MCF 10A (cell line): ENCODE measurements at regions not wholly inside any gene's neighbourhood (a gene's known extent, or its start where the extent isn't known, plus 50 kb on each side); places are given as distances from the start of the nearest gene placed in this dataset.
"Not testable (repeated sequence)": the region's sequence is repeated elsewhere in the genome, so short reads cannot be mapped to it uniquely, and the experiment has no call there.

ENCODE experiments used
- BruUV-seq: library from RNA; stranded (reverse); fragments of 400-500 nt; replicated peaks from 2 replicates; lab custom pipeline; 2021; lab: Mats Ljungman, UMichigan
- CTCF ChIA-PET: fragments of 300-600 bp; sonication (Branson Sonifier 250); formaldehyde crosslinking; extraction: SDS; loops from one replicate; lab custom pipeline; 2021; ENCODE audit warnings: antibody characterized with exemption, inconsistent platforms; lab: Yijun Ruan, JAX
- POLR2A ChIA-PET: fragments of 300-600, 350-650 bp; sonication (Branson Sonifier 250); formaldehyde crosslinking; extraction: SDS; loops from one replicate; lab custom pipeline; 2020; ENCODE audit warnings: antibody characterized with exemption, inconsistent platforms; lab: Yijun Ruan, JAX
- DNase-seq: peaks from one replicate; pipeline ENCODE4 v3.0.0-alpha.2; 2018; ENCODE audit not compliant: unreplicated experiment
- H3K27ac Mint-ChIP-seq: one replicate; pipeline ENCODE4 v1.8.0; 2022; ENCODE audit warnings: mild to moderate bottlenecking, low read depth, mixed read lengths; ENCODE audit not compliant: unreplicated experiment
- H3K27me3 Mint-ChIP-seq: one replicate; pipeline ENCODE4 v1.8.0; 2022; ENCODE audit warnings: mixed read lengths; ENCODE audit not compliant: insufficient read depth, unreplicated experiment
- H3K36me3 Mint-ChIP-seq: one replicate; pipeline ENCODE4 v1.8.0; 2022; ENCODE audit warnings: mild to moderate bottlenecking, moderate library complexity, mixed read lengths; ENCODE audit not compliant: insufficient read depth, unreplicated experiment
- H3K4me1 Mint-ChIP-seq: one replicate; pipeline ENCODE4 v1.8.0; 2022; ENCODE audit warnings: mixed read lengths; ENCODE audit not compliant: insufficient read depth, unreplicated experiment
- H3K4me3 Mint-ChIP-seq: one replicate; pipeline ENCODE4 v1.8.0; 2022; ENCODE audit warnings: mild to moderate bottlenecking, moderate library complexity, mixed read lengths; ENCODE audit not compliant: unreplicated experiment
- H3K9me3 Mint-ChIP-seq: one replicate; pipeline ENCODE4 v1.8.0; 2022; ENCODE audit warnings: mixed read lengths; ENCODE audit not compliant: unreplicated experiment
- CTCF ChIP-seq: fragments of 200-600 bp; IDR thresholded peaks from one replicate; pipeline ENCODE4 v1.8.0; 2022; ENCODE audit warnings: antibody characterized with exemption, mild to moderate bottlenecking; ENCODE audit not compliant: unreplicated experiment
- intact Hi-C: fragments of 100-400 bp; cut with micrococcal nuclease; formaldehyde crosslinking; loops from 2 replicates; pipeline ENCODE4 v1.14.1; 2022

- DNase-seq = no peak
- H3K4me1 Mint-ChIP-seq = no peaks in the 10 kb centered on the region
- no peaks in the 10 kb centered on the region for H3K27me3 Mint-ChIP-seq
- no peaks in the 10 kb centered on the region for H3K36me3 Mint-ChIP-seq
- no peak overlapping the region for H3K4me3 Mint-ChIP-seq
- TF ChIP-seq CTCF = no peak
- no TSS peak for BruUV-seq
- intact Hi-C loops = no loop called here
- H3K27ac Mint-ChIP-seq = no peak overlapping the region
- ChIA-PET POLR2A (no interaction called here), CTCF (no interaction called here)
- no peaks in the 10 kb centered on the region for H3K9me3 Mint-ChIP-seq
Measured at GRCh38 chr5:121100931-121101330, 636.8 kb downstream of the PRR16 start.

GRCh38 chr5:121105921-121106320 lies 641.8 kb downstream of the PRR16 start:
- no peak overlapping the region for H3K27ac Mint-ChIP-seq
- no peaks in the 10 kb centered on the region for H3K9me3 Mint-ChIP-seq
- no TSS peak for BruUV-seq
- no peak for TF ChIP-seq CTCF
- no peak overlapping the region for H3K4me3 Mint-ChIP-seq
- DNase-seq = no peak
- no peaks in the 10 kb centered on the region for H3K36me3 Mint-ChIP-seq
- ChIA-PET POLR2A (no interaction called here), CTCF (no interaction called here)
- no peaks in the 10 kb centered on the region for H3K4me1 Mint-ChIP-seq
- intact Hi-C loops = no loop called here
- no peaks in the 10 kb centered on the region for H3K27me3 Mint-ChIP-seq

GRCh38 chr5:121106721-121107690 lies 642.9 kb downstream of the PRR16 start:
- POLR2A ChIA-PET = interaction anchor here (0.6 kb wide), 1 partner anchor 116 kb away, joined by 3 read pairs; no protein-coding TSS in a partner anchor
- H3K27me3 Mint-ChIP-seq, H3K4me1 Mint-ChIP-seq, DNase-seq, H3K9me3 Mint-ChIP-seq, H3K4me3 Mint-ChIP-seq, intact Hi-C loops, H3K36me3 Mint-ChIP-seq, H3K27ac Mint-ChIP-seq, BruUV-seq: not testable (repeated sequence)
- CTCF ChIA-PET = interaction anchor here (0.6 to 0.7 kb wide), 3 partner anchors 12 to 1405 kb away, joined by 3 to 4 read pairs (median 3); no protein-coding TSS in a partner anchor

GRCh38 chr5:121108725-121109124 lies 644.6 kb downstream of the PRR16 start:
- Mint-ChIP-seq H3K4me1 (no peaks in the 10 kb centered on the region), H3K4me3 (no peak overlapping the region), H3K27me3 (no peaks in the 10 kb centered on the region), H3K9me3 (no peaks in the 10 kb centered on the region), H3K27ac (no peak overlapping the region), H3K36me3 (no peaks in the 10 kb centered on the region)
- TF ChIP-seq CTCF = no peak
- BruUV-seq = no TSS peak
- CTCF ChIA-PET = interaction anchor here (0.6 kb wide), 1 partner anchor 51 kb away, joined by 3 read pairs; no protein-coding TSS in a partner anchor
- DNase-seq = no peak
- intact Hi-C loops = no loop called here
- POLR2A ChIA-PET = interaction anchor here (0.5 kb wide), 1 partner anchor 14 kb away, joined by 5 read pairs; no protein-coding TSS in a partner anchor
